ENCODE measurements at regions not wholly inside any gene's neighbourhood (a gene's known extent, or its start where the extent isn't known, plus 50 kb on each side); places are given as distances from the start of the nearest gene placed in this dataset.
"Not testable (repeated sequence)": the region's sequence is repeated elsewhere in the genome, so short reads cannot be mapped to it uniquely, and the experiment has no call there.

DNA sequence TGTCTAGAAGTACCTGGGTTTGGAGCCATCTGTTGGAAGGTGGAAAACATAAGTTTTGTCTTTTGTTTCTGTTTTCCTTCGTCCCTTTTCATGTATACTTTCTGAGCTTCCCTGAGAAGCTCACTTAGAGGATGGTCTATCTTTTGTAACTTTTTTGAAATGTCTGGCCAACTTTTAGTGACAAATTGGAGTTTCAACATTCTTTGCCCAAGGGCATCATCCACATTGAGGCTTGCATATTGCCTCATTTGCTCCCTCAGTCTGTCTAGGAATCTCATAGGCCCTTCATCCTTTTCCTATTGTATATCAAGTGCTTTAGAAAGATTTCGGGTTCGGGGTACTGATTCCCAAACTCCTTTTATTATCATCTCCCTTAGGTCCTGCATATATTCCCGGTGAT is 152.7 kb upstream of the GALNT15 start:
- H3K9me3 ChIP-seq (ENCODE audit: control insufficient read depth, insufficient read depth, low read length); H3K36me3 ChIP-seq (ENCODE audit: insufficient read depth, low read length); H3K4me1 ChIP-seq (ENCODE audit: insufficient read depth, low read length); H3K9ac ChIP-seq (ENCODE audit: low read depth, low read length): not testable (repeated sequence)

DNA sequence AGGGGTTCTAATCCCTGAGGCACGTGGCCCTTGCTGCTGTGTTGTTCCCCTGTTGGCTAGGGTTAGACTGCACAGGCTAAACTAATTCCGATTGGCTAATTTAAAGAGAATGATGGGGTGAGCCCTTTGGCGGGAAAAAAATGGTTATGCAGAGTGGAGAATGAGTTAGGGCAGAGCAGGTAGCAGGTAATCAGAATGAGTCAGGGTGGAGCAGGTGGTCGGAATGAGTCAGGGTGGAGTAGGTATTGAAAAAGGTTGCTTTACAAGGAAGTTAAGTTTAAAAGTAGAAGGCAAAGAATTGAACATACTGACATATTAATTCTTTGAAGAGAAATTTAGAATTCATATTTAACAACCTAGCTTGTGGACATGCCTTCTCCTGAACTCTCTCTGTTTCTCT is 150.6 kb upstream of the GALNT15 start:
- H3K36me3 ChIP-seq (ENCODE audit: insufficient read depth, low read length); H3K4me1 ChIP-seq (ENCODE audit: insufficient read depth, low read length); H3K9ac ChIP-seq (ENCODE audit: low read depth, low read length); H3K9me3 ChIP-seq (ENCODE audit: control insufficient read depth, insufficient read depth, low read length): not testable (repeated sequence)

DNA sequence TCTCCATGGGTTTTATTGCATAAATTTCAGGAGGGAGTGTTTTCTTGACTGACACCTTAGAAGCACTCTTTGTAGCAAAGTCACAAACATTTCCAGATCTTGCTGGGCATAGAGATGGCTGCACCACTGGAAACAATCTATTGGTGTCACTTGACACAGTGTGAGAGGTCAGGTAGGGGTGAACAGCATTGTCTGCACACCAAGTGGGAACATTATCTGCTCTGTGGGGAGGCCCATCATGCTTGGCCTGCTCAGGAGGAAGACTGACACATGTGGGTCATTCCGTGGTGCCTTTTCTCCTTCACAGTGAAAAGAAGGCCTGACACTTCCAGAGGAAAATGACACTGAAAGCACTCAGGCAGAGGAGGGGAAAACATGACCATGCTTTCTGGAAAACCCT is 149.9 kb upstream of the GALNT15 start:
- no peaks in the 10 kb centered on the region for H3K36me3 ChIP-seq (ENCODE audit: insufficient read depth, low read length)
- no peaks in the 10 kb centered on the region for H3K9me3 ChIP-seq (ENCODE audit: control insufficient read depth, insufficient read depth, low read length)
- no peak overlapping the region for H3K9ac ChIP-seq (ENCODE audit: low read depth, low read length)
- H3K4me1 ChIP-seq (ENCODE audit: insufficient read depth, low read length), result no peaks in the 10 kb centered on the region

DNA sequence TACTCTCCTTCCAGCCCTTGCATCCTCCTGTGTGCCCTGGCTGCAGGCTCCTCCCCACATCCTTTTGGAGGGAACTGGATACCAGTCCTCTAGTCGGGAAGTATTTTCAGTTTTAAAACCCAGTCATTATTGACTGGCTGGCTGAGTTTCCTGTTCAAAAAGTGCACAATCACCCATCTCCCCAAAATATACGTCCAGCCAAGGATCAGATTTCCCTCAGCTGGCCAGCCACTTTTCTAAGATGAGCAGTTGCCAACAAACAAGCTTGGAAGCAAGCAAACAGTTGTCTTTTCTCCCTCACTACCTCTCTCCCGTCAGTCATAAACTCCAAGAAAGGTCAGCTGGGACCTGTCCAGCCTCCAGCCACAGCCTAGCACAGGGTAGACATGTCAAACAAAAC is 147.7 kb upstream of the GALNT15 start:
- H3K36me3 ChIP-seq (ENCODE audit: insufficient read depth, low read length), result no peaks in the 10 kb centered on the region
- H3K9me3 ChIP-seq (ENCODE audit: control insufficient read depth, insufficient read depth, low read length), result no peaks in the 10 kb centered on the region
- H3K9ac ChIP-seq (ENCODE audit: low read depth, low read length), result no peak overlapping the region
- H3K4me1 ChIP-seq (ENCODE audit: insufficient read depth, low read length), result no peaks in the 10 kb centered on the region

DNA sequence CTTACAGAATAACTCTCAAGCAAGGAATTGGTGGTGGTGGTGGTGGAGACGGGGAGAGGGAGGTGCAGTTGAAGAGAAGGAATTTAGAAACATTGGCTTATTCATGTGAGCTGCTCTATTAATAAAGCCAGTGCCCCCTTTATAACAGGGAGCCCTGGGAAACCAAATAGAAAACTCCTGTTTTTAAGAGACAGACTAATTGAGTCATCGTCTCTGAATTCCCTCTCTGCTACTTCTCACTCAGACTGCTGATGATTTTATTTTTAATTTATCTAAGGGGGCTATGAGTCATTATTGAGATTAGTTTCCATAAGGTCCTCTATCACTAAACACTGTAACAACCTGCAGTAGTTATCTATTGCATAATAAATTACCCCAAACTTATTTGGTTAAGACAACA is 145.9 kb upstream of the GALNT15 start:
- Histone ChIP-seq H3K4me1 (ENCODE audit: insufficient read depth, low read length) (no peaks in the 10 kb centered on the region), H3K9me3 (ENCODE audit: control insufficient read depth, insufficient read depth, low read length) (no peaks in the 10 kb centered on the region), H3K36me3 (ENCODE audit: insufficient read depth, low read length) (no peaks in the 10 kb centered on the region), H3K9ac (ENCODE audit: low read depth, low read length) (no peak overlapping the region)

DNA sequence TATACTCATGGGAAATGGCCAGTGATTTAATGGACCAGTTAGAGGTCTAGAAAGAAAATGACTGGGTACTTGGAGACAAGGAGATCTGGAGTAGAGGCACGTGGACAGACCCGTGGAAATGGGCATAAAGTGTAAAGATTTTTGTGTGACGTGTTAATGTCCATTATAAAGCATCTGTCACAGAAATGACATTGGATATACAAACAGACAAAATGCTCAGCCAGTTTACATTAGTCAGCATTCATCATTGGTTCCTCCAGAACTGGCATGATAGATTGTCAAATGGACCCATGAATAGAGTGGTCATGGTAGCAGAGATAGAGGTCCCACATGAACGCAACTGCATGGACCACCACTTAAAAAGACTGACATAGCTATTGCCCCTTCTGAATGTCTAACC is 144.1 kb upstream of the GALNT15 start:
- Histone ChIP-seq H3K4me1 (ENCODE audit: insufficient read depth, low read length) (no peaks in the 10 kb centered on the region), H3K9ac (ENCODE audit: low read depth, low read length) (no peak overlapping the region), H3K9me3 (ENCODE audit: control insufficient read depth, insufficient read depth, low read length) (no peaks in the 10 kb centered on the region), H3K36me3 (ENCODE audit: insufficient read depth, low read length) (no peaks in the 10 kb centered on the region)

DNA sequence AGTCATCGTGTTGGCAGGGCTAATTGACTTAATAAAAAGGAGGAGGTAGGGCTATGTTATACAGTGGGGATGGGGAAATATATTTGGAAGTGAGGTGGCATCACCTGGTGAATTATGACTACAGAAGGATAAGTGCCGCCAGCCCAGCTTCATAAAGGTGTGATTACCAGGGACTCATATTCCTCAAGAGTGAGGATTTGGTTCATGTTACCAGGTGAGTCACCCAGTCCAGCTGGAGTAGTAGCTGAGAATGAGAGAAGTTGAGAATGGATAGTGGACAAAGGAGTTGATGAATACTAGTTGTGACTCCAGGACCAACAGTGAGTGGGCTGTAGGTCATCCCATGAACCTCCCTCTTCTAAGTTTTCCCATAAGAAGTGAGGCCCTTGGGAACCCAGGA is 143.0 kb upstream of the GALNT15 start:
- H3K4me1 ChIP-seq (ENCODE audit: insufficient read depth, low read length), result no peaks in the 10 kb centered on the region
- no peak overlapping the region for H3K9ac ChIP-seq (ENCODE audit: low read depth, low read length)
- H3K36me3 ChIP-seq (ENCODE audit: insufficient read depth, low read length), result no peaks in the 10 kb centered on the region
- no peaks in the 10 kb centered on the region for H3K9me3 ChIP-seq (ENCODE audit: control insufficient read depth, insufficient read depth, low read length)

DNA sequence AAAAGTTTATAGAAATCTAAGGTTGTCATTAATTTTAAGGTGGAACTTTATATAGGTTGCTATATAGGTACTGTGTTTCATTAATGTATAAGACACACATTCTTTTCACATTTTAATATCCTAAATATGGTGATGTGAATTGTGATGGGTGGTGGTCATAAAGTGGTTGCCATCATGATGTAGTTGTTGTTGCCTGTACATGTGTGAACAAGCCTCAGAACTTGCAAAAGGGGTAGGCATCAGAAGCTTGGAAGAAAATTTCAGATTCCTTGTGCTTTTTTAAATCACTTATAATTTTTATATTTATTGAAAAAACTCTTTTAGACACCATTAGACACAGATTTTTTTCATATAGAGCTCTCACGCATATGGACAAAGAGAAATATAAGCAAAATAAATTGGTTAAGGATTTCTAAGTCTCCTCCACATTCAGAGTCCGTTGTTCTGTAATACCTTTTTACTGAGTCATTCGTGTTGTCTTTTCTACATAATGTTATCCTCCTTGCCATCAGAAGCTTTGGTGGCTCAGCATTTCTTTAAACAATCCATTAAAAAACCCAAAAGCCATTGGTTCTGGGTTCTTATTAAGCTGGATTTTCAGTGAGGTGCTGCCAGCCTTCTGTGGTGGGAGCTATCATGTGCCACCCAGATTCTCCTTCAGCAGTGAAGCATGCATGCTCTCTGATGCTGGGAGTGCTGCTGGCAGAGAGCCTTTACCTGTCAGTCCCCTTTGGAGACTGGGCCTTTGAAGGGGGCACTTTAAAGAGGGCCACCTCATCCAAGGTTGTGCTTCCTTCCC is 140.4 kb upstream of the GALNT15 start:
- Histone ChIP-seq H3K9me3 (ENCODE audit: control insufficient read depth, insufficient read depth, low read length) (no peaks in the 10 kb centered on the region), H3K4me1 (ENCODE audit: insufficient read depth, low read length) (no peaks in the 10 kb centered on the region), H3K9ac (ENCODE audit: low read depth, low read length) (no peak overlapping the region), H3K36me3 (ENCODE audit: insufficient read depth, low read length) (no peaks in the 10 kb centered on the region)

DNA sequence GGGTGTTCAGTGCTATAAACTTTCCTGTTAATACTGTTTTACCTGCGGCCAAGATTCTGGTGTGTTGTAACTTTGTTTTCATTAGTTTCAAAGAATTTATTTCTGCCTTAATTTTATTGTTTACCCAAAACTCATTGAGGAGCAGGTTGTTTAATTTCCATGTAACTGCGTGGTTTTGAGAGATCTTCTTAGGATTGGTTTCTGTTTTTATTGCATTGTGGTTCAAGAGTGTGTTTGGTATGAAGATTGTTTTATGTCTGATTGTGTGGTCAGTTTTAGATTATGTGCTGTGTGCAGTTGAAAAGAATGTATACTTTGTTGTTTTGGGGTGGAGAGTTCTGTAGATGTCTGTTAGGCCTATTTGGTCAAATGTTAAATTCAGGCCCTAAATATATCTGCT is 133.5 kb upstream of the GALNT15 start:
- H3K9me3 ChIP-seq (ENCODE audit: control insufficient read depth, insufficient read depth, low read length), result no peaks in the 10 kb centered on the region
- no peaks in the 10 kb centered on the region for H3K4me1 ChIP-seq (ENCODE audit: insufficient read depth, low read length)
- H3K36me3 ChIP-seq (ENCODE audit: insufficient read depth, low read length), result no peaks in the 10 kb centered on the region
- no peak overlapping the region for H3K9ac ChIP-seq (ENCODE audit: low read depth, low read length)

DNA sequence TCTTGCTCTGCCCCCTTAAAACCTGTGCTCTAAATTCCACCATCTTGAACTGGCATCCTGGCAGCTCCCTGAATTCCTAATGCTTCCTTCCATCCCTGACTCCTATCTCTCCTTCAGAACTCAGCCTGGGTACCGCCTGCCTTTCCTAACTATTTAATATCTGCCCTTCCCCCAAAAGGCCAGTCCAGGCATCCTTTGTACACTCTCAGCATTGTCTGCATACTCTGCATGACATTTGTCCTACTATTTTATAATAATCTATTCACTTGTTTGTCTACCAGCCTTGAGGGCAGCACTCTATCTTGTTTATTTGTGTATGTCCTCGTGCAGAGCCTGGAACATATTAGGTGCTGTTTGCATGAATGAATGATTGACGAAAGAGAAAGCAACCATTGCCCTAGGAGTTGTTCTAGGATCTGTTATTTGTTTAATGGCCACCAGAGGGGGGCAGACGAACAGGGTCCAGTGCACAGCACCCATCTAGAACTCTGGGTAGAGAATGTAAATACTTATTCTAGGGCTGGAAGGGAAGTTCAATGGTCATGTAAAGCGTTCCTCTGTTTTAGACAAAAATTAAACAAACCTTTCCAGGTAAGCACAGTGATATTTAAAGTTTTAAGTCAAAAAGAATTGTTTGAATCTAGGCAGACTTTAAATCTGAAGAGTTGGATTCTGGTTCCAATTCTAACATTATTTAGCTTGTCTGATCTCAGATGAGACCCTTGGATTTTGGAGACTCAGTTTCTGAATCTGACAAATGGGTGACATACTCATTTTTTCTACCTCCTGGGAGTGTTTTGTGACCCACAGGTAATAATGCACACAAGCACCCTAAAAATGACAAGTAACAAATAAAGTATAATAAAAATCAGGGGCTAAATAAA is 125.8 kb upstream of the GALNT15 start:
- H3K9ac ChIP-seq (ENCODE audit: low read depth, low read length), result no peak overlapping the region
- no peaks in the 10 kb centered on the region for H3K36me3 ChIP-seq (ENCODE audit: insufficient read depth, low read length)
- no peaks in the 10 kb centered on the region for H3K9me3 ChIP-seq (ENCODE audit: control insufficient read depth, insufficient read depth, low read length)
- no peaks in the 10 kb centered on the region for H3K4me1 ChIP-seq (ENCODE audit: insufficient read depth, low read length)

DNA sequence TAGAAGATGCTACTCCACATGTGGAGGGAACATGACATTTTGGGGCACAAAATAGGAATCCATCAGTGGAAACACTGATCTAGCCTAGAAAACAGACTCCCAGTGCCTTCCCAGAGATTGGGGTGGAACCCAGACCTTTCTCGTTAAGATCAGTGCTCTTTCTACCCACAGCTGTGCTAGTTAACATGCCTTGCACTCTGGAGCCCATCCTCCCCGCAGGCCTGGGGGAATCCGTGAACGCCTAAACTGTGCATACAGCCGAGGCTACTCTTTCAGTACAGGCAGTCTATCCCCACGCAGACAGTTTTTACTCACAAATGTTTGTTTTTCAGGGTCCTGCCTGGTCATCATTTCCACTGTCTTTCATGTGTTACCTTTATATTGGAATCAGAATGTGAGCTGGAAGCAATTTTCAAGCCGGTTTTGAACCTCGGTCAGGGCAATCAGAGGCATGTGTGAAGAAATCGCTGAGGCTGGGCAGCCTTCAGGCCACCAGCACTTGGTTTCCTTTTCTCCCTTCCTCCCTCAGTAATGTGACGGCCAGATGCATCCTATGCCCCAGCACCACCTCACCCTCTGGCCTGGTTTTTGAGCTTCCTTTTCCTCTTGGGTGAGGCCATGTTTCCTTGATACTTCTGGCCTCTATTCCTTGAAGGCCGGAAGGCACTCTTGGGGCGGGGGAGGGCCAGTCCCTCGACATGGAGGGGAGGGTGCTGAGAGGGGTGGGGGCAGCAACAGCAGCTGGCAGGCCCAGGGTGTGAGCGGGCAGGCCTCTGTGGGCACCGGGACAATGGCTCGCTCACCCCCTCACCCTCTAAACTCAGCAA is 123.6 kb upstream of the GALNT15 start:
- Histone ChIP-seq H3K4me1 (ENCODE audit: insufficient read depth, low read length) (no peaks in the 10 kb centered on the region), H3K9me3 (ENCODE audit: control insufficient read depth, insufficient read depth, low read length) (no peaks in the 10 kb centered on the region), H3K36me3 (ENCODE audit: insufficient read depth, low read length) (no peaks in the 10 kb centered on the region), H3K9ac (ENCODE audit: low read depth, low read length) (no peak overlapping the region)

DNA sequence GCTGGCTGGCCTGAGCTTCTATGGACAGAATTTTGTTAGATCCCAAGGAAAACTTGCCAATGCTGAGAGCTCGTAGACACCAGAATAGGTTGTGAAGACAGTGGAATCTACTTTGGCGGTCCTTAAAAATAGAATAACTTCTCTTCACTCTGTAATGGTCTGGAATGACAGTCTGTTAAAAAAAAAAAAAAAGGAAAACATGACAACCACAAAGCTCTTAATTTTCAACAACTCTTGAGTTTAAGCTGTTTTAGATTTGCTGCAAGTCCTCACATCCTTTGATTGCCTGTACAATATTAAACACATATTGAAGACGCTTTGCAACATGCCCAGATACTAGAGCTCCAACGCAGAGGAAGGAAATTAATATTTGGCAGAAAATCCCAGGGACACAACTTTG is 122.8 kb upstream of the GALNT15 start:
- H3K9me3 ChIP-seq (ENCODE audit: control insufficient read depth, insufficient read depth, low read length), result no peaks in the 10 kb centered on the region
- no peak overlapping the region for H3K9ac ChIP-seq (ENCODE audit: low read depth, low read length)
- H3K36me3 ChIP-seq (ENCODE audit: insufficient read depth, low read length), result no peaks in the 10 kb centered on the region
- no peaks in the 10 kb centered on the region for H3K4me1 ChIP-seq (ENCODE audit: insufficient read depth, low read length)

DNA sequence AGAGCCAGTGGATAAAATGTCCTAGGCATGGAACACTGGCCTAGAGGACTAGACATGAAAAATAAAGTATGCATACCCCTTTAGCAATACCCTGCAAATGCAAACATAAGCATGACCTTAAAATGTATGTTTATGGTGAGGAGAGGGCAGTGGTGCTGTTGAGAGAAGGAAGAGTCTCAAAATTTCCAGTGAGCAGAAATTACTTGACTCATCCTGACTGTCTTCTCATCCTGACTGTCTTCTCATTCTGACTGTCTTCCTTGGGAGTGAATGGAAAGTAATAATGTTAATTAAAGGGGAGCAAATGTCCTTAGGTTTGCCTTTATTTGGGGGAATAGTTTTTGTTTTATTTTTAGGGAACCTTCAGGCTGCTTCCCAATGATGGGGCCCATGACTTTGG is 121.5 kb upstream of the GALNT15 start:
- Histone ChIP-seq H3K4me1 (ENCODE audit: insufficient read depth, low read length) (no peaks in the 10 kb centered on the region), H3K9me3 (ENCODE audit: control insufficient read depth, insufficient read depth, low read length) (no peaks in the 10 kb centered on the region), H3K36me3 (ENCODE audit: insufficient read depth, low read length) (no peaks in the 10 kb centered on the region), H3K9ac (ENCODE audit: low read depth, low read length) (no peak overlapping the region)

DNA sequence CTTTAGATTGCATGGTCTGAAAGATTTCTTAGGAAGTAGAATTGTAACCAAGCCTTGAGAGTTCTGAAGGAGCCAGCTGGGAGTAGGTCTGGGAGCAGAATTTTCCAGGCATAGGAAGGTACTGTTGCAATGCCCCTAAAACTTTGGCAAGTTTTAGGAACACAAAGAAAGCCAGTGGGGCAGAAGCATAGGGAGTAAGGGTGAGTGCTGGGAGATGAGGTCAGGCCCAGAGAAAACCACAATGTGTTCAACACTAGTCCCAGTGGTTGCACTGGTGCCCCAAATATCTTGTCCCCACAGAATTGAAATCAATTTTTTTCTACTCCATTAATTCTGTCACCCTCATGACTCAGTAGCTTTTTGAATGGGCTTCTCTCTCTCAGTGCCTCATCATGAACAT is 120.7 kb upstream of the GALNT15 start:
- H3K9ac ChIP-seq (ENCODE audit: low read depth, low read length), result no peak overlapping the region
- no peaks in the 10 kb centered on the region for H3K9me3 ChIP-seq (ENCODE audit: control insufficient read depth, insufficient read depth, low read length)
- no peaks in the 10 kb centered on the region for H3K4me1 ChIP-seq (ENCODE audit: insufficient read depth, low read length)
- H3K36me3 ChIP-seq (ENCODE audit: insufficient read depth, low read length), result no peaks in the 10 kb centered on the region

Data from ES-I3 (cell line).